Tibial nerve (tissue), 4 donors: ENCODE measurements at regions not wholly inside any gene's neighbourhood (a gene's known extent, or its start where the extent isn't known, plus 50 kb on each side); places are given as distances from the start of the nearest gene placed in this dataset.

Source experiments
- CTCF ChIP-seq, 5 experiments: fragments of 200-600 bp in 3 of 5; fragments of 450-650 bp in 2 of 5; sonication (generic) in 3 of 5; IDR thresholded peaks; one replicate each; pipeline ENCODE4 v1.5.1; 2016 to 2019; ENCODE audit warnings: antibody characterized with exemption in 5 of 5, mild to moderate bottlenecking in 3 of 5, moderate library complexity in 2 of 5
- EP300 ChIP-seq, 2 donors: sonication (generic); formaldehyde crosslinking; IDR thresholded peaks; one replicate each; pipeline ENCODE4 v1.6.1; 2017; ENCODE audit warnings: antibody characterized with exemption in 2 of 2, mild to moderate bottlenecking in 1 of 2
- POLR2A ChIP-seq, 2 donors: fragments of 450-650 bp; IDR thresholded peaks; one replicate each; pipeline ENCODE4 v1.6.1; 2017; ENCODE audit warnings: antibody characterized with exemption in 2 of 2, mild to moderate bottlenecking in 2 of 2, moderate library complexity in 2 of 2

GRCh38 chr5:74224331-74224730, 416.2 kb downstream of the ENC1 start:
- TF ChIP-seq CTCF (IDR thresholded peaks at IDR 0.05) = no peak
- TF ChIP-seq POLR2A (IDR thresholded peaks at IDR 0.05) = no peak
- no peak for TF ChIP-seq EP300 (IDR thresholded peaks at IDR 0.05)
